ENCODE measurements at regions not wholly inside any gene's neighbourhood (a gene's known extent, or its start where the extent isn't known, plus 50 kb on each side); places are given as distances from the start of the nearest gene placed in this dataset.

- TF ChIP-seq ATF2 (tag by site-specific recombination; IDR thresholded peaks at IDR 0.05; ENCODE audit: low read depth) (no peak), KLF17 (tag by site-specific recombination; IDR thresholded peaks at IDR 0.05) (no peak), CTCF (tag by site-specific recombination; IDR thresholded peaks at IDR 0.05) (no peak), ZNF423 (tag by site-specific recombination; IDR thresholded peaks at IDR 0.05) (no peak)
These were observed 61.3 kb upstream of the PFKP start for GRCh38 chr10:3006093-3006492.
